HG02571 (cell line): ENCODE measurements at regions not wholly inside any gene's neighbourhood (a gene's known extent, or its start where the extent isn't known, plus 50 kb on each side); places are given as distances from the start of the nearest gene placed in this dataset.
"Not testable (repeated sequence)": the region's sequence is repeated elsewhere in the genome, so short reads cannot be mapped to it uniquely, and the experiment has no call there.

Experiments
- ATAC-seq: cut with Tn5 transposase; IDR thresholded peaks from one replicate; pipeline ENCODE4 v1.9.1; 2021; ENCODE audit warnings: mild to moderate bottlenecking, moderate library complexity; ENCODE audit not compliant: unreplicated experiment

GRCh38 chr10:33965795-33966581 lies 631.5 kb upstream of the NRP1 start:
- no peak for ATAC-seq

GRCh38 chr10:33963729-33964128 lies 629.3 kb upstream of the NRP1 start:
- no peak for ATAC-seq

GRCh38 chr10:33956322-33956721 lies 621.9 kb upstream of the NRP1 start:
- ATAC-seq = not testable (repeated sequence)

- ATAC-seq = no peak
Measured at GRCh38 chr10:33955676-33956075, 621.2 kb upstream of the NRP1 start.

- ATAC-seq = no peak
Measured at GRCh38 chr10:33952692-33953360, 618.4 kb upstream of the NRP1 start.

GRCh38 chr10:33950206-33950605 lies 615.7 kb upstream of the NRP1 start:
- no peak for ATAC-seq

GRCh38 chr10:33947544-33947943 lies 613.1 kb upstream of the NRP1 start:
- ATAC-seq = no peak

- ATAC-seq = no peak
Measured at GRCh38 chr10:33945051-33945450, 610.6 kb upstream of the NRP1 start.

- no peak for ATAC-seq
Measured at GRCh38 chr10:33942508-33942907, 608.0 kb upstream of the NRP1 start.

GRCh38 chr10:33939892-33940291 lies 605.4 kb upstream of the NRP1 start:
- ATAC-seq = no peak

GRCh38 chr10:33939410-33939809 lies 604.9 kb upstream of the NRP1 start:
- ATAC-seq = no peak

- ATAC-seq = no peak
Measured at GRCh38 chr10:33938001-33938400, 603.5 kb upstream of the NRP1 start.

GRCh38 chr10:33937036-33937730 lies 602.7 kb upstream of the NRP1 start:
- ATAC-seq = no peak

- no peak for ATAC-seq
Measured at GRCh38 chr10:33935350-33935749, 600.9 kb upstream of the NRP1 start.

GRCh38 chr10:33930079-33930478 lies 595.6 kb upstream of the NRP1 start:
- no peak for ATAC-seq

- ATAC-seq = no peak
Measured at GRCh38 chr10:33927347-33927746, 592.9 kb upstream of the NRP1 start.

- no peak for ATAC-seq
Measured at GRCh38 chr10:33921970-33922605, 587.6 kb upstream of the NRP1 start.

- ATAC-seq = no peak
Measured at GRCh38 chr10:33920351-33920750, 585.9 kb upstream of the NRP1 start.

- ATAC-seq = no peak
Measured at GRCh38 chr10:33919244-33919643, 584.8 kb upstream of the NRP1 start.

GRCh38 chr10:33917069-33917780 lies 582.8 kb upstream of the NRP1 start:
- ATAC-seq = no peak

- ATAC-seq = no peak
Measured at GRCh38 chr10:33914746-33915145, 580.3 kb upstream of the NRP1 start.
